Astrocyte of the hippocampus (primary cell): ENCODE measurements at regions not wholly inside any gene's neighbourhood (a gene's known extent, or its start where the extent isn't known, plus 50 kb on each side); places are given as distances from the start of the nearest gene placed in this dataset.
A peak's percentile ranks its signal among the peaks of the same experiment; 100 is the strongest.

ENCODE experiments used
- DNase-seq: peaks from one replicate; pipeline ENCODE4 v3.0.0; 2011; ENCODE audit warnings: low read depth, low spot score

DNA sequence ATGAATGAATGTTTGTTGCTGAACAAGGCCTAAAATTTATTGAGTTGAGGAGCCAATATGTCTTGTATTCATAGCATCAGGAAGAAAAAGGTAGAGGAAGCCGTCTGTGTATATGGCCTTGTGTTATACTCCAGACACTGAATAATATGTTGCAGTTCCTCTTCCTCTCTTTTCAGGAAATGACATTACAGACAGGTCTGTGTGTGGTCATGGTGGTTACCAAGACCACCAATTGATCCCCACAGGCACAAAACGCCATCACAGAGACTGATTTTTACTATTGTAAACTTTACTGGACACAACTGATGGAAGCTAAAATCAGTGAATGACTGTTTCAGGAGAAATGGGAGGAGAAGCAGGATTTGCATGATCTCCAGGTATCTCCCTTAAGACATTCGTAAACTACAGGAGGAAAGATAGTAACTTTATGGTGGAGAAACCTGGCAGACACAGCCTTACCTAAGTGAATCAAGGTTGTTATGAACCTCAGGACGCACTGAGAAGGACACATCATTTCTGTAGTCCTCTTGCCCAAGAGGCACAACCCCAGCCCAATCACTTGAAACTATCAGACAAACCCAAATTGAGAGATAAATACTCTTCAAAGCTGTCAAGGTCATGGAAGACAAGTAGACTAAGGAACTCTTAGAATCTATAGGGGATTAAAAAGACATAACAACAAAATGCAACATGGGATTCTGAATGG is 334.1 kb upstream of the RGS6 start:
- DNase-seq = no peak

DNA sequence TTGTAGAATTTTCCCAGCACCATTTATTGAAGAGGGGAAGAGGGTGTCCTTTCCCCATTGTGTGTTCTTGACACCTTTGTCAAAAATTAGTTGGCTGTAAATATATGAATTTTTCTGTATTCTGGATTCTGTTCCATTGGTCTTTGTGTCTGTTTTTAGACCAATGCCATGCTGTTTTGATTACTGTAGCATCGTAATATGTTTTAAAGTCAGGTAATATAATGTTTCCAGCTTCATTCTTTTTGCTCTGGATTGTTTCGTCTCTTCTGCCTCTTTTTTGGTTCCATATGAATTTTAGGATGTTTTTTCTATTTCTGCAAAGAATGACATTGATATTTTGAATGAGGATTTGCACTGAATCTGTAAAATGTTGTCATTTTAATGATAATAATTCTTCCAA is 331.9 kb upstream of the RGS6 start:
- DNase-seq = no peak

- no peak for DNase-seq
Measured at GRCh38 chr14:71602524-71602923, 329.7 kb upstream of the RGS6 start.

- DNase-seq = no peak
Measured at GRCh38 chr14:71604231-71604630, 328.0 kb upstream of the RGS6 start.

DNA sequence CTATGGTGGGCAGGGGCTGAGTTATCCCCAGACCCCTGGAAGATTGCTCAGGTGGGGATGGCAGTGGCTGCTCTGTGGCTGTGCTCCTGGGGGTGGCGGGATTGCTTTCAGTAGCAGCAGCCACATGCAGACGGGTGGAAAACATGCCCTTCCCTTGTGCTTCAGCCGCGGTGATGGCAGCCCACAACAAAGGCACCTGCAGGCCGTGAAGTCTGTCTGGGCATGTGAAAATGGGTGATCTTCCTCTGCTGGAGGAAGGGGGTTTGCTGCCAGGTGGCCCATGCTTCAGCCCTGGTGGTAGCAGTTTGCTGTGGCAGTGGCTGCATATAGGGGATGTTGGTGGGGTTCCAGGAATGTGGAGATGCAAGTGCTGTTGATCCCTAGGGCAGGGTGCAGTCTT is 326.2 kb upstream of the RGS6 start:
- no peak for DNase-seq

- no peak for DNase-seq
Measured at GRCh38 chr14:71606575-71606974, 325.7 kb upstream of the RGS6 start.

DNA sequence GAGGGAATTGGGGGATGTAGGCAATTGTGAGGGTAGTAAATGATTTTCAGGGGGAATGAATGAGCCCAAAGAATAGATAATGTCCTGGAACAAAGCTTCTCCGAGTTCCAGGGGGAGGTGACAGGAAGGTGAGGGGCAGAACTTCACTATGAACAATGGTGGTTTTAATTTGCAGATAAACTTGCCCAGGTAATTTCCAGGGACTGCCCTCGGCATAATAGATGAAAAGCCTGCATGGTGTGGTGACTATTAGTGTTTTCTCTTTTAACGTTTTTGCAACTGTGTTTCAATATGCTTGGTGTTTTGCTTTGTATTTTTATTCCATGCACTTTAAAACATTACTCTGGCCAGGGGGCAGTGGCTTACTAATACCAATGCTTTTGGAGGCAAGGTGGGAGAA is 325.2 kb upstream of the RGS6 start:
- no peak for DNase-seq

GRCh38 chr14:71610149-71610548 is 322.1 kb upstream of the RGS6 start:
- DNase-seq = no peak

DNA sequence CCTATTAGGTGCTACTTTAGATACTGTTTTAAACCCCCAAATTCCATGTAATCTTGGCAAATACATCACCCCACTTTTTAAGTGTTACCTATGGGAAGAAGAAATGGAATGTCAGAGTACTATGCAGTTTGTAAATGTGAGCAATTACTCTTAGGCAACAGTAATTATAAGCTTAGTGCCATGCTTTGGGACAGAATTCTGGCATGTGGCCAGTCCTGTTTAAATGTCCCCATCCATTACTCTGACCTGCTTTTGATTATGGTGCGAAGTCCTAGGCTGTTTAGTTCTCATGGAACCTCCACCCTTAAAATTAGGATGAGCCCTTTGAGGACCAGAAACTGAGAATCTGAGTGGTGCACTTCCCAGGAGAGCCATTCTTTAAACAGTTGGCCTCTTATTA is 321.4 kb upstream of the RGS6 start:
- no peak for DNase-seq

GRCh38 chr14:71613168-71613567 is 319.1 kb upstream of the RGS6 start:
- DNase-seq = no peak

DNA sequence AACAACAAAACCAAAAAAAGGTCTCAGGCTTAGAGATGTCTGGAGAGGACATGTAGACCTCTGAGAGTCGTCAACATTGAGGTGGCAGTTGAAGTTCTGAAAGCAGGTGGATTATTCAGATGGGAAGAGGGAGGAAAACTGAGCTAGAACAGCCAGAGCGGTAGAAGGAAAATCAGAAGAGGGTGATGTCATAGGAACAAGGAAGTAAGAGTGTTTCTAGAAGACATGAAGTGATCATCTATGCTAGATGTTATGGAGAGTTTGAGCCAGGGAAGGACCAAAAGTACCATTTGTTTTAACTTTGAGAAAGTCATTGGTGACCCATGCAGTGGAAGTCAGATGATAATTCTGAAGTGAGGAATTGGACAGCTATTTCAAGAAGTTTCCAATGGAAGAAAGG is 316.2 kb upstream of the RGS6 start:
- no peak for DNase-seq

GRCh38 chr14:71618047-71618446 is 314.2 kb upstream of the RGS6 start:
- DNase-seq = no peak

DNA sequence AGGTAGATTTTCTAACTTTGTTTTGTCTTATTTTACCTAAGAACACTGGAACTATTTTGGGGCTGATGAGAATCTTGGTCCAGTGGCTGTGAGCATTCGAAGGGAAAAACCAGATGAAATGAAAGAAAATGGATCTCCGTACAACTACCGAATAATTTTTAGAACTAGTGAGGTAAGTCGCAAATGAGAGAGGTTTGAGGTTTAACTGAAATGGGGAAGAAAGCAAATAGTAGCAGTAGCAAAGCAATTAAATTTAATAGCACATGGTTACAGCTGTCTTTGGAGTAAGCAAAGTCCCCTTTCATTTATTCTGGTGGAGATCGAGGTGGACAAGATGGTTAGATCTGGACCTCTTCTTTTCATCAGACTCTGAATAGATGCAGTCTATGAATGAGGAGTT is 313.5 kb upstream of the RGS6 start:
- no peak for DNase-seq

DNA sequence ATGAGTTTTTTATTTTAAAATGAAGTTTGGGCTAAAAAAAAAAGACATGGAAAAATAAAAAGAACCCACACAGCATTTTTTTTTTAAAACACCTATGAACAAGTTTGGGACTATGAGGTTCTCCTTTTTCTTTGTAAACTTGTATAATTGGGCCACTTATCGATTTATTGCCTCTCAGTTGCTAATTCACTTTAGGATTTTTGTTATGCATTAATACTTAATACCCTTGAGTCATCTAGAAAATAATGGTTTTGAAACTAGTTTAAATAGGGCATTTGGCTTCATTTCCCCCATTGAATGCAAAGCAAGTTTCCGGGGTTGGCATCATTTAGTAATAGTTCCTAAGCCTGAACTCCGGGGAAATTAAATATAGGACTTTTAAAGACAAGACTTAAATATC is 312.8 kb upstream of the RGS6 start:
- no peak for DNase-seq

GRCh38 chr14:71620401-71620800 is 311.8 kb upstream of the RGS6 start:
- DNase-seq = no peak

DNA sequence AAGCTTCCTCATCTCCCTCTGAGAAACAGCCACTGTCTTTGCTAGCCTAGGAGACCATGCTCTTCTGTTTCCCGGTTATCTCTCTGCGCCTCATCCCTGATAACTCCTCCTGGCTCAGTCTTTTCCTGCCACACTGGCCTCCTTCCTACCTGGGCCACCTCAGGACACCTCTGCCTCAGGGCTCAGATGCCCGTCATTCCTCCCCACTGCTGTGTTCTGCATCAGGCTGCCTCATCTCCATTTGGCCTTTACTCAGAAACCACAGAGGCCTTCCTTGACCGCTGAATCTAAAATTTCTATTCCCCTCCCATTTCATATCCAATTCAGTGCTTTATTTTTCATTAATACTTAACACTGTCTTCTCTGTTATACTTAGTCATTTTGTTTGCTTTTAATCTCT is 311.0 kb upstream of the RGS6 start:
- peak; percentile 40 for DNase-seq

DNA sequence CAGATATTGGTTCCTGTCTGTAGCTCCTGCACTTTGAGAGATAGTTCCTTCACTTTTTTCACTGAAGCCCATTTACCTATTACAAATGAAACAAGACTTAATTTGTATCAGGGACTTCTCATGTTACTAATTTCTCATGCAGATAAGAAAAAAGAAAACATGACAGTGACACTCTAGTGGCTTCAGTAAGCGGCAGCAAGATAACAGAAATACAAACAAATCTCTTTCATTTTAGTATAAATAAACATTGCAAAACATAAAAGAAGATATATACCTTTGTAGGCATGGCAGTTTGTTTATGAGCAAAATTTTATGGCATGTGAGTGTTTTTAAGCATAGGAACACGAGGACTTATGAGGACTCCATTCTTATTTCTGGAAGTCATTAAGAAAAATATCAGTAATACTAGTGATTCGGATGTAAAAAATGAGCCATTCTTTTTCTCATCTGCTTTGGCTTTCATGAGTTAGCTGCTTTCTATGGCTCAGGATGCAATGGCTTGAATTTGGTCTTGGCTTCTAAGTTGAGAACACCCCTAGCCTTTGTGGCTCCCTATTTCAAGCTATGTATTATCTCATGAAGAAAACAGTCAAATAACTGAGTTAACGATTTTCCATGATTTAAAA is 310.1 kb upstream of the RGS6 start:
- DNase-seq = no peak

GRCh38 chr14:71623939-71624338 is 308.3 kb upstream of the RGS6 start:
- no peak for DNase-seq

DNA sequence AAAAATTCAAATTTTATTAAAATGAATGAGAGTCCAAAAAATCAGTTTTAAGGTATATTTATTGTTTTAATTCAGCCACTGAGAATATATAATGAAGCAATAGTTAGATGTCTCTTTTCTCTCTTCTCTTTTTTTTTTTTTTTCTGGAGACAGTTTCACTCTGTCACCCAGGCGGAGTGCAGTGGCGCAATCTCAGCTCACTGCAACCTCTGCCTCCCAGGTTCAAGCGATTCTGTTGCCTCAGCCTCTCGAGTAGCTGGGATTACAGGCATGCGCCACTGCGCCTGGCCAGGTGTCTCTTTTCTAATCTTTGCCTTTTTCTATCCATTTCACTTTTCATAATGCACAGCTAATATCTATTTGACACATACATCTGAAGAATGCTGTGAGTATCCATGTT is 307.1 kb upstream of the RGS6 start:
- DNase-seq = no peak

DNA sequence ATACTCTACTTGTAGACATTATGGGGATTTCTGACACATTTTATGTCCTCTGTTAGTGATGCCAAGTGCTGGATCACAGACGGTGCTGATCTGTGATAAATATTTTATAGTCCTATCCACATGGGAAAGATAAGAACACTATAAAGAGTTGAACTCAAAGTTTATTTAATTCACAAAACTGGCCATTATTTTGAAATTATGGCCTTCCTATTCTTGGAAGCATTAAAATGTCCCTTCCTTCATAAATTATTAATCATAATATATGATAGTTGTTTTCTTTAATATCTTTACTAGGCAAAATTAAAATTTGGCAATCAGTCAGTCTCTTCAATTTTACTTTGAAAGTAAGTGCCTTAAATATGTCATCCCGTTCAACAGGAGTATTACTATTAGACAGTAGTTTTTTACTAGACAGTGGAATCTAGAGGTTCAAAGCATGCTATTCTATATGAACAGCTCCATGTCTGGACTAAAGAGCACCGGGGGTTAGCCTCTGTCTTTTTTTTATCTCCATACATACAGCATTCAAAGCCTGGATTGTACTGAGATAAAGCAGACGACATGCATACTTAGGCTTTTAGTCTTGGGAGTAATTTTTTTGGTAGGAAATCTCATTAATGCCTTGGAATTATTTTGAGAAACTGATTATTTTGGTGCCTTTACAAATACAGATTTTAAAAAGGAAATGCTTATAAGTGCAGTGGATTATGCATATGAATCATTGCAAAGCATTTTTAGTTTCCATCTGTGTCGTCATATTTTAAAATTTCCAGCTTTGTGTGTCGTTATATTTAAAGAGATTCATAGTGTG is 306.1 kb upstream of the RGS6 start:
- no peak for DNase-seq

GRCh38 chr14:71628433-71628832 is 303.8 kb upstream of the RGS6 start:
- no peak for DNase-seq

DNA sequence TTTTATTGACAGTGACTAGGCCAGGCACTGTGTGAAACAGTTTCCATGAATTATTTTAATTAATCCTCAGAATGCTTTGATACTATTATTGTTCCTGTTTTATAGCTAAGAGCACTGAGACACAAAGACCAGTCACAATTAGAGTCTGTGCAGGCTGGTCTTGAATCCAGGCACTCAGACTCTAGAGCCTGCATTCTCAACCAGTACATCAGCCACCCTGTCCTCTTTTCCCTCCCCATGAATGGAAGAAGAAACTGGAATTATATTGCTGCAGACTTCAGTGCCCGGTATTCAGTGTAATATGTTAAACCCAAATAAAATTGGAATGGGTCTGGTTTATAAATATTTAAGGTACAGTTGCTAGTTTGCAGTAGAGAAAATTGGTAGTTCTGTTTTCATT is 303.0 kb upstream of the RGS6 start:
- DNase-seq = no peak
